K562 (cell line): ENCODE measurements at regions not wholly inside any gene's neighbourhood (a gene's known extent, or its start where the extent isn't known, plus 50 kb on each side); places are given as distances from the start of the nearest gene placed in this dataset.

Experiments
- ATAC-seq: fragments of 200-7000 bp; cut with Tn5 transposase; 3 replicates; pipeline ENCODE4 v1.9.1; 2020; ENCODE audit warnings: moderate library complexity
- BruUV-seq: library from RNA; stranded (reverse); fragments of 400-500 nt; replicated peaks from 2 replicates; lab custom pipeline; 2021; lab: Mats Ljungman, UMichigan
- CTCF ChIA-PET: fragments of 300-600 bp; formaldehyde crosslinking; extraction: SDS; loops from one replicate; lab custom pipeline; 2021; ENCODE audit warnings: low intra/inter-chr PET ratio; lab: Yijun Ruan, JAX
- POLR2A ChIA-PET: fragments of 300-600, 350-650 bp; sonication (Branson Sonifier 250); formaldehyde crosslinking; extraction: SDS; loops from one replicate; lab custom pipeline; 2021; ENCODE audit warnings: antibody characterized with exemption, inconsistent platforms; lab: Yijun Ruan, JAX
- DNase-seq, 4 experiments: peaks; one replicate each; pipeline versions ENCODE4 v3.0.0 to v3.0.0-alpha.2; 2011 to 2018; ENCODE audit warnings: low spot score in 3 of 4, mixed read lengths in 3 of 4; ENCODE audit errors: extremely low read depth in 1 of 4
- FAIRE-seq: peaks from 2 replicates; lab custom pipeline; 2011; peaks lifted over from hg19 to GRCh38; lab: Jason Lieb, UNC
- H2AFZ ChIP-seq: 2 replicates; pipeline ENCODE4 v1.6.0; 2011; ENCODE audit warnings: low read depth, low read length, control low read depth, inconsistent platforms
- H3K27ac ChIP-seq: fragments of 200-600 bp; 3 replicates; pipeline ENCODE4 v1.8.0; 2011; ENCODE audit warnings: low read depth, mild to moderate bottlenecking, control low read depth, inconsistent platforms, low read length, moderate library complexity, mixed read lengths; ENCODE audit errors: extremely low read depth
- H3K27me3 ChIP-seq, 2 experiments: fragments of 300-600 bp in 1 of 2; 2 replicates in 1 of 2; 3 replicates in 1 of 2; pipeline versions ENCODE4 v1.6.0 to v1.8.0; 2011; ENCODE audit warnings: inconsistent platforms in 2 of 2, low read length in 2 of 2, mild to moderate bottlenecking in 1 of 2, mixed read lengths in 1 of 2, moderate library complexity in 1 of 2; ENCODE audit not compliant: control insufficient read depth in 2 of 2, insufficient read depth in 2 of 2
- H3K36me3 ChIP-seq: fragments of 300-600 bp; 3 replicates; pipeline ENCODE4 v1.8.0; 2011; ENCODE audit warnings: mild to moderate bottlenecking, low read length, inconsistent platforms; ENCODE audit not compliant: control insufficient read depth, insufficient read depth
- H3K4me1 ChIP-seq, 2 experiments: fragments of 200-600 bp in 1 of 2; replicated peaks in 1 of 2; 2 replicates in 1 of 2; 3 replicates in 1 of 2; pipeline versions ENCODE4 v1.5.1 to v1.8.0; 2011; ENCODE audit warnings: inconsistent platforms in 2 of 2, low read length in 2 of 2, mild to moderate bottlenecking in 1 of 2, mixed read lengths in 1 of 2, moderate library complexity in 1 of 2; ENCODE audit not compliant: control insufficient read depth in 2 of 2, insufficient read depth in 2 of 2
- H3K4me2 ChIP-seq: 2 replicates; pipeline ENCODE4 v1.6.1; 2011; ENCODE audit warnings: low read length, control low read depth, inconsistent platforms, mixed read lengths; ENCODE audit not compliant: insufficient read depth
- H3K4me3 ChIP-seq: fragments of 200-600 bp; sonication (generic), shearing (Covaris generic); 2 replicates; pipeline ENCODE4 v1.5.1; 2016; ENCODE audit warnings: control low read depth, inconsistent platforms
- H3K79me2 ChIP-seq: fragments of 200-600 bp; 3 replicates; pipeline ENCODE4 v1.8.0; 2011; ENCODE audit warnings: low read length, inconsistent platforms; ENCODE audit not compliant: control insufficient read depth, insufficient read depth
- H3K9ac ChIP-seq, 2 experiments: 2 replicates each; pipeline versions ENCODE4 v1.6.0 to v1.6.1; 2011; ENCODE audit warnings: low read depth in 2 of 2, low read length in 2 of 2, control low read depth in 1 of 2, inconsistent platforms in 1 of 2, mild to moderate bottlenecking in 1 of 2, mixed read lengths in 1 of 2; ENCODE audit not compliant: insufficient read depth in 1 of 2
- H3K9me1 ChIP-seq: one replicate; pipeline ENCODE4 v1.6.0; 2011; ENCODE audit warnings: inconsistent platforms, mild to moderate bottlenecking, low read length, moderate library complexity; ENCODE audit not compliant: control insufficient read depth, insufficient read depth
- H3K9me3 ChIP-seq: replicated peaks from 2 replicates; pipeline ENCODE4 v1.5.1; 2011; ENCODE audit warnings: low read depth, low read length, inconsistent platforms; ENCODE audit not compliant: control insufficient read depth, insufficient read depth
- H4K20me1 ChIP-seq: replicated peaks from 2 replicates; pipeline ENCODE4 v1.6.1; 2011; ENCODE audit warnings: low read length, inconsistent platforms, mixed read lengths; ENCODE audit not compliant: control insufficient read depth, insufficient read depth
- ARNT ChIP-seq, 2 experiments: fragments of 450-650 bp; IDR thresholded peaks; 2 replicates each; pipeline ENCODE4 v1.6.1; 2016; ENCODE audit warnings: mild to moderate bottlenecking in 1 of 2
- CBX3 ChIP-seq, 2 experiments: IDR thresholded peaks; 1 replicate in 1 of 2; 2 replicates in 1 of 2; pipeline ENCODE4 v1.6.1; 2012; ENCODE audit warnings: inconsistent platforms in 2 of 2, low read length in 2 of 2, borderline replicate concordance in 1 of 2, control low read depth in 1 of 2
- NELFE ChIP-seq: IDR thresholded peaks from 2 replicates; pipeline ENCODE4 v1.6.1; 2011; ENCODE audit warnings: mild to moderate bottlenecking; ENCODE audit not compliant: insufficient read depth, insufficient read length
- NONO ChIP-seq, 2 experiments: fragments of 200-400 bp in 1 of 2; fragments of 450-650 bp in 1 of 2; formaldehyde crosslinking in 1 of 2; IDR thresholded peaks; 2 replicates each; pipeline ENCODE4 v1.6.1; 2017; ENCODE audit warnings: low read depth in 2 of 2, mild to moderate bottlenecking in 2 of 2, moderate library complexity in 2 of 2, low read length in 1 of 2
- PHF20 ChIP-seq: fragments of 450-650 bp; IDR thresholded peaks from 2 replicates; pipeline ENCODE4 v1.6.1; 2018; ENCODE audit not compliant: partially characterized antibody
- SP1 ChIP-seq: sonication (generic); formaldehyde crosslinking; IDR thresholded peaks from 2 replicates; pipeline ENCODE4 v1.8.1; 2022; ENCODE audit warnings: mild to moderate bottlenecking, missing genetic modification reagents
- TCF3 ChIP-seq: sonication (generic); formaldehyde crosslinking; IDR thresholded peaks from 2 replicates; pipeline ENCODE4 v1.4.0; 2020; ENCODE audit warnings: mild to moderate bottlenecking, missing genetic modification reagents
- TRIM25 ChIP-seq: fragments of 450-650 bp; IDR thresholded peaks from 2 replicates; pipeline ENCODE4 v1.7.0; 2016; ENCODE audit warnings: borderline replicate concordance
- ZNF3 ChIP-seq: fragments of 250-450 bp; sonication (Bioruptor Pico); IDR thresholded peaks from 2 replicates; pipeline ENCODE4 v1.5.0; 2021; ENCODE audit warnings: mild to moderate bottlenecking, moderate library complexity
- WGBS: fragments of 100-300 bp; shearing (Covaris generic); methylation state at CpG from one replicate; pipeline ENCODE4 v1.1.6; 2016; ENCODE audit warnings: low coverage, mixed read lengths; ENCODE audit not compliant: insufficient coverage; ENCODE audit errors: missing lambda C conversion rate; 5-methylcytosine and 5-hydroxymethylcytosine counted together
- in situ Hi-C: fragments of 300-500 bp; cut with MboI; formaldehyde crosslinking; loops from 4 replicates; pipeline ENCODE4 v1.15.0; 2018; ENCODE audit warnings: inconsistent platforms, mixed read lengths
- intact Hi-C: fragments of 100-400 bp; cut with micrococcal nuclease; formaldehyde crosslinking; loops from 2 replicates; pipeline ENCODE4 v1.14.2; 2022
- TF ChIP-seq, protein P1 (sequence below): sonication (generic); formaldehyde crosslinking; IDR thresholded peaks from 2 replicates; pipeline ENCODE4 v1.8.0; 2022; ENCODE audit warnings: mild to moderate bottlenecking, low read depth, missing genetic modification reagents

- H3K9ac ChIP-seq: no peak overlapping the region
- FAIRE-seq (no peak), DNase-seq (no peak), ATAC-seq (no peak)
- BruUV-seq: no TSS peak
- no peak overlapping the region for H3K27ac ChIP-seq
- ChIA-PET CTCF (no interaction called here), POLR2A (no interaction called here)
- H4K20me1 ChIP-seq: no peaks in the 10 kb centered on the region
- H3K4me3 ChIP-seq: no peak overlapping the region
- no peak for TF ChIP-seq TRIM25
- no peak for TF ChIP-seq PHF20
- no peak for TF ChIP-seq SP1 (CRISPR knock-in tag)
- no peak for TF ChIP-seq NELFE
- no peak for TF ChIP-seq CBX3 (IDR thresholded peaks at IDR 0.05; ENCODE audit: borderline replicate concordance in 1 of 2, low read length in 2 of 2)
- TF ChIP-seq ZNF3 (CRISPR knock-in tag): no peak
- TF ChIP-seq TCF3 (CRISPR knock-in tag): no peak
- TF ChIP-seq, protein P1, sequence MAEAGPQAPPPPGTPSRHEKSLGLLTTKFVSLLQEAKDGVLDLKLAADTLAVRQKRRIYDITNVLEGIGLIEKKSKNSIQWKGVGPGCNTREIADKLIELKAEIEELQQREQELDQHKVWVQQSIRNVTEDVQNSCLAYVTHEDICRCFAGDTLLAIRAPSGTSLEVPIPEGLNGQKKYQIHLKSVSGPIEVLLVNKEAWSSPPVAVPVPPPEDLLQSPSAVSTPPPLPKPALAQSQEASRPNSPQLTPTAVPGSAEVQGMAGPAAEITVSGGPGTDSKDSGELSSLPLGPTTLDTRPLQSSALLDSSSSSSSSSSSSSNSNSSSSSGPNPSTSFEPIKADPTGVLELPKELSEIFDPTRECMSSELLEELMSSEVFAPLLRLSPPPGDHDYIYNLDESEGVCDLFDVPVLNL (CRISPR knock-in tag): no peak
- TF ChIP-seq ARNT (IDR thresholded peaks at IDR 0.05): no peak
- TF ChIP-seq NONO (IDR thresholded peaks at IDR 0.05; ENCODE audit: low read depth in 2 of 2, low read length in 1 of 2): no peak
- H3K79me2 ChIP-seq: no peaks in the 10 kb centered on the region
- H3K4me1 ChIP-seq: no peaks in the 10 kb centered on the region
- H3K9me3 ChIP-seq: no peaks in the 10 kb centered on the region
- H3K36me3 ChIP-seq: no peaks in the 10 kb centered on the region
- intact Hi-C loops (no loop called here), in situ Hi-C loops (no loop called here)
- H3K9me1 ChIP-seq: no peaks in the 10 kb centered on the region
- no peaks in the 10 kb centered on the region for H3K27me3 ChIP-seq
- H2AFZ ChIP-seq: no peak overlapping the region
- no peak overlapping the region for H3K4me2 ChIP-seq
- 0% methylated on average over 1 of the region's 1 CpG for WGBS
Observed at GRCh38 chr13:61756031-61756430, 340.4 kb upstream of the PCDH20 start.
